ENCODE measurements at regions not wholly inside any gene's neighbourhood (a gene's known extent, or its start where the extent isn't known, plus 50 kb on each side); places are given as distances from the start of the nearest gene placed in this dataset.
"Not testable (repeated sequence)": the region's sequence is repeated elsewhere in the genome, so short reads cannot be mapped to it uniquely, and the experiment has no call there.

DNA sequence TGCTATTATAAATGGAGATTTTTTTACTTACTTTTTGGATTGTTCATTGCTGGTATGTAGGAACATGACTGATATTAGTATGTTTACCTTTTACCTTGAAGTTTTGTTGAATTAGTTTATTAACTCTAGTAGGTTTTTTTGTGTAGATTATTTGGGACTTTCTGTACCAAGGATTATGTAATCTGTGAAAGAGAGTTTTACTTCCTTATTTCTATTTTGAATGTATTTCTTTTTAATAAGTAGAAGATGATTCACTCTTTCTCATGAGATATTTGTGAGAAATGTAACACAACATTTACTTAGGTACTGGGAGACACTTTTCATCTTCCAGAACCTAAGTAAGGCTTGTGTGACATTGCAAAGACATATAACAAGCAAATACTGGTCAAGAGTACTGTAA is 473.9 kb upstream of the HS3ST5 start:
- no peak for TF ChIP-seq CTCF (IDR thresholded peaks at IDR 0.05; ENCODE audit: low read depth, low read length, missing control alignments)
- no peak overlapping the region for H3K4me3 ChIP-seq (ENCODE audit: low read depth, low read length)
- DNase-seq (ENCODE audit: low read depth): no peak

DNA sequence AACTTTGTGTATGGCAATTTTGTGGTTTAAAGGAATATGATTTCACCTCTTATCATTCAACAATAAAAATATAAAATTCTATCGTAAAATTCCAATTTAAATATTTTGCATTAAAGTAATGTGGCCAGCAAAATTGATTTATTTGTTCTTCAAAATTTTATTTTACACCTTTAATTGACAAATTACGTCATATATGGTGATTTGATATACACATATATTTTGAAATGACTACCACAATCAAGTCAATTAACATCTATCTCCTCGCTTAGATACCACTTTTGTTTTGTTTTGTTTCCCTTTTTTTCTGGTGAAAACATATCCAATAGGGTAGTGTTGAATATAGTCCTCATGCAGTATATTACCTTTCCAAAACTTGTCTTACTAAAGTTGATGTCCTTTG is 467.6 kb upstream of the HS3ST5 start:
- H3K4me3 ChIP-seq (ENCODE audit: low read depth, low read length): no peak overlapping the region
- no peak for TF ChIP-seq CTCF (IDR thresholded peaks at IDR 0.05; ENCODE audit: low read depth, low read length, missing control alignments)
- DNase-seq (ENCODE audit: low read depth): no peak

DNA sequence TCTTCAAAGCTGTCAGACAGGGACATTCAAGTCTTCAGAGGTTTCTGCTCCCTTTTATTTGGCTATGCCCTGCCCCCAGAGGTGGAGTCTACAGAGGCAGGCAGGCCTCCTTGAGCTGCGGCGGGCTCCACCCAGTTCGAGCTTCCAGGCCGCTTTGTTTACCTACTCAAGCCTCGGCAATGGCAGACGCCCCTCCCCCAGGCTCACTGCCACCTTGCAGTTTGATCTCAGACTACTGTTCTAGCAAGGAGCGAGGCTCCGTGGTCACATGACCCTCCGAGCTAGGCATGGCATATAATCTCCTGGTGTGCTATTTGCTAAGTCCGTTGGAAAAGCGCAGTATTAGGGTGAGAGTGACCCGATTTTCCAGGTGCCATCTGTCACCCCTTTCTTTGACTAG is 462.6 kb upstream of the HS3ST5 start:
- H3K4me3 ChIP-seq (ENCODE audit: low read depth, low read length); DNase-seq (ENCODE audit: low read depth): not testable (repeated sequence)

DNA sequence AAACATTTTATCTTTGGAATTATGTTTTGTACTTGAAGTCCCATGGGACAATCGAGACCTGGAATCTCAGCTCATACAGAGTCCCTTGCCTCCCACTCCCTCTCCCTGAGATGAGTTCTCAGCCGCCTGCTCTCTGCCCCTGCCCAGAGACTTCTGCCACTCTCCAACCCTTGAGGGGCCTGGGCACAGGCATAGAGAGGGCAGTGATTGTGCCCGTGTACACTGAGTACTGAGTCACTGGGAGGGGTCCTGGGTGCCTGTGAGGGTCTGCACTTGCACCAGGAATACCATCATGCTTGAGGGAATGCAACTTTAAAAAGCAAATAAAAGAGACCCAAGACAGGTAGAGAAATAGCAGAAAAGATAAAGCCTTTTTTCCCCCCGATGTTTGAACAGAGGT is 453.8 kb upstream of the HS3ST5 start:
- H3K4me3 ChIP-seq (ENCODE audit: low read depth, low read length): no peak overlapping the region
- no peak for TF ChIP-seq CTCF (IDR thresholded peaks at IDR 0.05; ENCODE audit: low read depth, low read length, missing control alignments)
- DNase-seq (ENCODE audit: low read depth): no peak

DNA sequence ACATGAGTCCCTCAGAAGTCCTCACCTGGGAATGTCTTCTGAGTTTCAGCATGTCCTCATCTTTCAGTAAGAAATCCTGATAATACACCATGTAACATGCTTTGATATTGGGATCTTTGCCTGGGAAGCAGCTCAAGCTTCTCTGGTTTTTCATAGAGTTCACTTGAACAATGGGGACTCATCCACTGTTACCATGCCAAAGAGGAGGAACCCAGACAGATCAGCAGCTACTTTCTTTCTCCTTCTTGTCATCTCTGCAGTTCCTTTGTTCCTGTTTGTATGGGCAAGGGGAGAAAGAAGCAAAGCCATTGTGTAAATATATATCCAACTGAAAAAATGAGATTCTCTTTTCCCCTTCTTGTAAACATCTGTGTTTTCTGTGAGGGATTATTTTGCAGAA is 450.6 kb upstream of the HS3ST5 start:
- DNase-seq (ENCODE audit: low read depth): no peak
- no peak for TF ChIP-seq CTCF (IDR thresholded peaks at IDR 0.05; ENCODE audit: low read depth, low read length, missing control alignments)
- no peak overlapping the region for H3K4me3 ChIP-seq (ENCODE audit: low read depth, low read length)

DNA sequence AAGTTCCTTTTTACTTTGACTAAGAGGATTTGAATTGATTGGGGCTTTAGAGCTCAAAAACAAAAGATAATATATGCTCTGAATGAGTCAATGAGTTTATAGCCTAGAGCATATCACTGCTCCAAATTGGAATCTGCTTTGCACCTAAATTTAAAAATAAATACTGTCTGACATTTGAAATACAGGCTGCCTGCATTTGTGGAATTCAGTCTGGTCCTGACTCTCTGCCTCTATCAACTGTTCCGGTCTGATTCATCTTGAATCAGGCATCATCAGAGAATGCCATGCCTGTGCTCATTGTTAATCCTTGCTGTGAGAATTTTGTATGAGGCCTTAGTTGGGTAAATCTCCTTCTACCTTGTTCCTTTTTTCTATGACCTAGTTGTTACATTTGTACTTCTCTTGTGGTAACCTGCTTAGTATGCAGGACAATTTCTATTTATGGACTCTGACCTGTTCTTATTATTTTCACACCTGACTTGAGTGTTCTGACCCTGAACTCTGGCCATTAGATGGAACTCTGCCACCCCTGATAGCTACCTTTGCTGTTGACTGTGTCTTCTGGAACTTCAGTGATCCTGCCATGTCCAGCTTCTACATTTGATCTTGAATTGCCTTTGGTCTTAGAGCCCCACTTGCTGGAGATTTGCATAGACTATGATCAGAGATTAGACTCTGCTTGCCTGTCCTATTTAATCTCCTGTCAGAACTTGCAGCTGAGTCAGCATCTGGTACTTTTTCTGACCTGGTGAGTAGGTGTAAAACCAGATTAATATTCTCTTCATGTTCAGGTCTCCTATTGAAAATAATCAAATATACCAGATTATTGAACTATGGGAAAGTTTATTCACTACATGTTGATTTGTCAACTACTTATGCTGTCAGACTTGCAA is 442.7 kb upstream of the HS3ST5 start:
- no peak overlapping the region for H3K4me3 ChIP-seq (ENCODE audit: low read depth, low read length)
- no peak for DNase-seq (ENCODE audit: low read depth)
- no peak for TF ChIP-seq CTCF (IDR thresholded peaks at IDR 0.05; ENCODE audit: low read depth, low read length, missing control alignments)

DNA sequence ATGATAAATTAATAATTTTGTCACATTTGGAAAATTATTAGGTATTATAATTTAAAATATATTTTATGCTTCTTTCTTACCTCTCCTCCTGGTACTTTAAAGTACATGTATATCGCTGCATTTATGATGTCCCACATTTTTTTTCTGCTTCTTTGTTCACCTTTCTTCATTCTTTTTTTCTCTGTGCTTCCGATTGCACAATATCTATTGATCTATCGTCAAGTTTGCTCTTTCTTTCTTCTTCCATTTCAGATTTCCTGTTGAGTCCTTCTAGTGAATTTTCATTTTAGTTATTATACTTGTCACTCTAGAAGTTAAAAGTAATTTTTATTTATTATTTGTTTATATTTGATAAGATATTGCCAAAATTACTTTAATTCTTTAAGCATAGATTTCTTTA is 441.0 kb upstream of the HS3ST5 start:
- TF ChIP-seq CTCF (IDR thresholded peaks at IDR 0.05; ENCODE audit: low read depth, low read length, missing control alignments): no peak

More for the DNA sequence above, 441.0 kb upstream of the HS3ST5 start:
- DNase-seq (ENCODE audit: low read depth): no peak
- no peak overlapping the region for H3K4me3 ChIP-seq (ENCODE audit: low read depth, low read length)
